HCT116 (cell line): ENCODE measurements at regions not wholly inside any gene's neighbourhood (a gene's known extent, or its start where the extent isn't known, plus 50 kb on each side); places are given as distances from the start of the nearest gene placed in this dataset.

Source experiments
- ATAC-seq: fragments of 200-7000 bp; cut with Tn5 transposase; 2 replicates; pipeline ENCODE4 v1.9.1; 2020; ENCODE audit warnings: mild to moderate bottlenecking, moderate library complexity
- BruUV-seq: library from RNA; stranded (reverse); fragments of 400-500 nt; replicated peaks from 2 replicates; lab custom pipeline; 2021; lab: Mats Ljungman, UMichigan
- CTCF ChIA-PET: fragments of 300-600 bp; sonication (Branson Sonifier 250); formaldehyde crosslinking; loops from one replicate; lab custom pipeline; 2021; ENCODE audit warnings: antibody characterized with exemption; lab: Charles Lee
- POLR2A ChIA-PET: fragments of 300-600, 350-600 bp; sonication (Branson Sonifier 250); formaldehyde crosslinking; loops from one replicate; lab custom pipeline; 2021; ENCODE audit warnings: antibody characterized with exemption; lab: Charles Lee
- RAD21 ChIA-PET, 2 experiments: fragments of 300-600 bp; sonication (Branson Sonifier 250); formaldehyde crosslinking; loops; one replicate each; lab custom pipeline; 2023; ENCODE audit warnings: low total read pairs in 2 of 2; ENCODE audit not compliant: uncharacterized antibody in 2 of 2, unreplicated experiment in 2 of 2, low non-redundant PET in 1 of 2; lab: Charles Lee
- DNase-seq: peaks from one replicate; pipeline ENCODE4 v3.0.0-alpha.2; 2010; ENCODE audit warnings: low read depth, low spot score
- H2AFZ ChIP-seq: fragments of 200-600 bp; shearing (Covaris generic), sonication (generic); 2 replicates; pipeline ENCODE4 v1.6.1; 2017; ENCODE audit warnings: low read depth, mixed run types, mixed read lengths, antibody characterized with exemption, low read length; ENCODE audit not compliant: poor library complexity, severe bottlenecking
- H3K27ac ChIP-seq: 2 replicates; pipeline ENCODE4 v1.5.1; 2012; ENCODE audit warnings: low read depth, low read length
- H3K27me3 ChIP-seq: fragments of 200-600 bp; sonication (generic); 2 replicates; pipeline ENCODE4 v1.6.1; 2016; ENCODE audit warnings: mixed run types, low read length, mixed read lengths; ENCODE audit not compliant: insufficient read depth
- H3K36me3 ChIP-seq, 2 experiments: fragments of 200-500 bp in 1 of 2; fragments of 200-600 bp in 1 of 2; sonication (Bioruptor generic) in 1 of 2; sonication (generic) in 1 of 2; 2 replicates each; pipeline versions ENCODE4 v1.5.1 to v1.6.1; 2014 to 2016; ENCODE audit warnings: low read length in 2 of 2, inconsistent platforms in 1 of 2, mixed read lengths in 1 of 2, mixed run types in 1 of 2; ENCODE audit not compliant: insufficient read depth in 2 of 2, control insufficient read depth in 1 of 2
- H3K4me1 ChIP-seq, 2 experiments: fragments of 200-600 bp in 1 of 2; sonication (generic) in 1 of 2; 2 replicates each; pipeline versions ENCODE4 v1.5.1 to v1.6.1; 2012 to 2017; ENCODE audit warnings: low read length in 2 of 2, inconsistent platforms in 1 of 2, mild to moderate bottlenecking in 1 of 2, mixed read lengths in 1 of 2, mixed run types in 1 of 2, moderate library complexity in 1 of 2; ENCODE audit not compliant: insufficient read depth in 2 of 2, control insufficient read depth in 1 of 2
- H3K4me2 ChIP-seq: fragments of 200-600 bp; sonication (generic); 2 replicates; pipeline ENCODE4 v1.6.1; 2017; ENCODE audit warnings: mixed run types, low read length, mixed read lengths
- H3K4me3 ChIP-seq, 2 experiments: fragments of 200-600 bp in 1 of 2; sonication (generic) in 1 of 2; replicated peaks in 1 of 2; 2 replicates each; pipeline ENCODE4 v1.5.1; 2011 to 2016; ENCODE audit warnings: low read length in 2 of 2, control low read depth in 1 of 2, low read depth in 1 of 2, mild to moderate bottlenecking in 1 of 2, mixed read lengths in 1 of 2, mixed run types in 1 of 2
- H3K79me2 ChIP-seq: fragments of 200-600 bp; sonication (generic); 2 replicates; pipeline ENCODE4 v1.6.1; 2017; ENCODE audit warnings: mild to moderate bottlenecking, mixed run types, low read length, moderate library complexity, mixed read lengths; ENCODE audit not compliant: insufficient read depth
- H3K9ac ChIP-seq: fragments of 200-600 bp; sonication (generic); 2 replicates; pipeline ENCODE4 v1.6.1; 2016; ENCODE audit warnings: low read length, mixed read lengths
- H3K9me2 ChIP-seq: fragments of 200-600 bp; sonication (generic), shearing (Covaris generic); 2 replicates; pipeline ENCODE4 v1.6.1; 2017; ENCODE audit warnings: mixed run types, mild to moderate bottlenecking, moderate library complexity; ENCODE audit not compliant: insufficient read depth
- H3K9me3 ChIP-seq, 2 experiments: fragments of 200-500 bp in 1 of 2; fragments of 200-600 bp in 1 of 2; sonication (Bioruptor generic) in 1 of 2; sonication (generic) in 1 of 2; 2 replicates each; pipeline ENCODE4 v1.6.1; 2014 to 2017; ENCODE audit warnings: low read length in 2 of 2, mixed read lengths in 2 of 2, inconsistent platforms in 1 of 2, low read depth in 1 of 2, mild to moderate bottlenecking in 1 of 2, mixed run types in 1 of 2, moderate library complexity in 1 of 2; ENCODE audit not compliant: control insufficient read depth in 1 of 2, insufficient read depth in 1 of 2
- H4K20me1 ChIP-seq: fragments of 200-600 bp; sonication (generic), shearing (Covaris generic); 2 replicates; pipeline ENCODE4 v1.6.1; 2017; ENCODE audit warnings: mixed run types, mild to moderate bottlenecking, moderate library complexity; ENCODE audit not compliant: insufficient read depth
- CBX3 ChIP-seq: IDR thresholded peaks from 2 replicates; pipeline ENCODE4 v1.6.1; 2012; ENCODE audit warnings: low read depth
- CEBPB ChIP-seq: IDR thresholded peaks from 2 replicates; pipeline ENCODE4 v1.6.1; 2012; ENCODE audit warnings: low read depth
- CTCF ChIP-seq, 3 experiments: fragments of 200-600 bp in 1 of 3; sonication (generic) in 1 of 3; IDR thresholded peaks in 2 of 3; conservative IDR thresholded peaks in 1 of 3; 2 replicates each; pipeline ENCODE4 v1.5.1; 2012 to 2017; ENCODE audit warnings: low read depth in 2 of 3, low read length in 2 of 3, antibody characterized with exemption in 1 of 3, borderline replicate concordance in 1 of 3, control low read depth in 1 of 3, mild to moderate bottlenecking in 1 of 3, mixed read lengths in 1 of 3, mixed run types in 1 of 3, moderate library complexity in 1 of 3; ENCODE audit not compliant: insufficient read depth in 1 of 3
- EGR1 ChIP-seq: IDR thresholded peaks from 2 replicates; pipeline ENCODE4 v1.6.1; 2012; ENCODE audit warnings: low read depth
- ELF1 ChIP-seq: IDR thresholded peaks from 2 replicates; pipeline ENCODE4 v1.6.1; 2012; ENCODE audit warnings: low read depth, borderline replicate concordance
- EZH2 ChIP-seq: fragments of 200-600 bp; sonication (generic); IDR thresholded peaks from 2 replicates; pipeline ENCODE4 v1.6.1; 2017; ENCODE audit warnings: antibody characterized with exemption, mixed run types
- EZH2phosphoT487 ChIP-seq: fragments of 200-600 bp; IDR thresholded peaks from 2 replicates; pipeline ENCODE4 v1.6.1; 2018; ENCODE audit warnings: antibody characterized with exemption, borderline replicate concordance
- FOSL1 ChIP-seq: IDR thresholded peaks from 2 replicates; pipeline ENCODE4 v1.6.1; 2012; ENCODE audit warnings: low read depth
- JUND ChIP-seq: IDR thresholded peaks from 2 replicates; pipeline ENCODE4 v1.6.1; 2012
- POLR2A ChIP-seq: IDR thresholded peaks from 2 replicates; pipeline ENCODE4 v1.7.0; 2011; ENCODE audit warnings: borderline replicate concordance; ENCODE audit not compliant: insufficient read depth, insufficient read length; ENCODE audit errors: extremely low read depth
- POLR2AphosphoS5 ChIP-seq: IDR thresholded peaks from 2 replicates; pipeline ENCODE4 v1.6.1; 2011; ENCODE audit warnings: mild to moderate bottlenecking, low read depth, low read length, moderate library complexity
- REST ChIP-seq: IDR thresholded peaks from 2 replicates; pipeline ENCODE4 v1.6.1; 2012; ENCODE audit warnings: low read depth
- SIN3A ChIP-seq: IDR thresholded peaks from 2 replicates; pipeline ENCODE4 v1.6.1; 2012; ENCODE audit warnings: low read depth
- SP1 ChIP-seq: IDR thresholded peaks from 2 replicates; pipeline ENCODE4 v1.6.1; 2012; ENCODE audit warnings: low read depth
- TCF7L2 ChIP-seq: IDR thresholded peaks from 2 replicates; pipeline ENCODE4 v1.7.0; 2011; ENCODE audit warnings: borderline replicate concordance, inconsistent platforms; ENCODE audit not compliant: insufficient read depth, insufficient read length; ENCODE audit errors: extremely low read depth
- ZBTB33 ChIP-seq: IDR thresholded peaks from 2 replicates; pipeline ENCODE4 v1.6.1; 2011; ENCODE audit warnings: mild to moderate bottlenecking, low read length, moderate library complexity; ENCODE audit not compliant: insufficient replicate concordance; ENCODE audit errors: extremely low read depth
- ZNF274 ChIP-seq: fragments of 200-500 bp; sonication (Bioruptor generic); IDR thresholded peaks from 2 replicates; pipeline ENCODE4 v1.6.1; 2014; ENCODE audit warnings: mild to moderate bottlenecking, low read depth, low read length, inconsistent platforms
- intact Hi-C: fragments of 100-400 bp; cut with micrococcal nuclease; formaldehyde crosslinking; loops from 2 replicates; pipeline ENCODE4 v1.10.0; 2022
- TF ChIP-seq, protein P1 (sequence below): IDR thresholded peaks from 2 replicates; pipeline ENCODE4 v1.6.1; 2012

GRCh38 chr4:185921583-185922555 lies 109.9 kb upstream of the SORBS2 start:
- no TSS peak for BruUV-seq

More at GRCh38 chr4:185921583-185922555, 109.9 kb upstream of the SORBS2 start:
- no peaks in the 10 kb centered on the region for H4K20me1 ChIP-seq
- no peak overlapping the region for H3K4me3 ChIP-seq
- no peak overlapping the region for H2AFZ ChIP-seq
- intact Hi-C loops, result no loop called here
- DNase-seq, result no peak
- H3K9me3 ChIP-seq, result no peaks in the 10 kb centered on the region
- POLR2A ChIA-PET, result no interaction called here
- H3K9me2 ChIP-seq, result no peaks in the 10 kb centered on the region
- CTCF ChIA-PET, result no interaction called here
- H3K27ac ChIP-seq, result no peak overlapping the region
- RAD21 ChIA-PET, result no interaction called here
- TF ChIP-seq SP1, result no peak
- TF ChIP-seq POLR2AphosphoS5, result no peak
- TF ChIP-seq CTCF (IDR thresholded peaks at IDR 0.05 in 2 of 3, conservative IDR thresholded peaks at IDR 0.05 in 1 of 3; ENCODE audit: borderline replicate concordance in 1 of 3, insufficient read depth in 1 of 3, low read depth in 2 of 3, low read length in 2 of 3), result no peak
- TF ChIP-seq, protein P1, sequence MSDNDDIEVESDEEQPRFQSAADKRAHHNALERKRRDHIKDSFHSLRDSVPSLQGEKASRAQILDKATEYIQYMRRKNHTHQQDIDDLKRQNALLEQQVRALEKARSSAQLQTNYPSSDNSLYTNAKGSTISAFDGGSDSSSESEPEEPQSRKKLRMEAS, result no peak
- no peak for TF ChIP-seq CEBPB
- TF ChIP-seq REST, result no peak
- TF ChIP-seq POLR2A, result no peak
- no peak for TF ChIP-seq ELF1
- TF ChIP-seq EGR1, result no peak
- TF ChIP-seq EZH2phosphoT487, result no peak
- TF ChIP-seq ZNF274, result no peak
- no peak for TF ChIP-seq ZBTB33
- TF ChIP-seq CBX3, result no peak
- TF ChIP-seq TCF7L2, result no peak
- TF ChIP-seq FOSL1, result no peak
- no peak for TF ChIP-seq JUND
- TF ChIP-seq EZH2, result no peak
- no peak for TF ChIP-seq SIN3A
- TF ChIP-seq, all 23 proteins: peak for 0
- H3K27me3 ChIP-seq, result no peaks in the 10 kb centered on the region
- no peaks in the 10 kb centered on the region for H3K4me1 ChIP-seq
- no peak overlapping the region for H3K9ac ChIP-seq
- no peak overlapping the region for H3K4me2 ChIP-seq
- H3K36me3 ChIP-seq, result no peaks in the 10 kb centered on the region
- H3K79me2 ChIP-seq, result no peaks in the 10 kb centered on the region
- no peak for ATAC-seq
